Fibroblast of upper back skin (primary cell): ENCODE measurements at regions not wholly inside any gene's neighbourhood (a gene's known extent, or its start where the extent isn't known, plus 50 kb on each side); places are given as distances from the start of the nearest gene placed in this dataset.

Experiments
- DNase-seq: peaks from one replicate; pipeline ENCODE4 v3.0.0-alpha.2; 2013

DNA sequence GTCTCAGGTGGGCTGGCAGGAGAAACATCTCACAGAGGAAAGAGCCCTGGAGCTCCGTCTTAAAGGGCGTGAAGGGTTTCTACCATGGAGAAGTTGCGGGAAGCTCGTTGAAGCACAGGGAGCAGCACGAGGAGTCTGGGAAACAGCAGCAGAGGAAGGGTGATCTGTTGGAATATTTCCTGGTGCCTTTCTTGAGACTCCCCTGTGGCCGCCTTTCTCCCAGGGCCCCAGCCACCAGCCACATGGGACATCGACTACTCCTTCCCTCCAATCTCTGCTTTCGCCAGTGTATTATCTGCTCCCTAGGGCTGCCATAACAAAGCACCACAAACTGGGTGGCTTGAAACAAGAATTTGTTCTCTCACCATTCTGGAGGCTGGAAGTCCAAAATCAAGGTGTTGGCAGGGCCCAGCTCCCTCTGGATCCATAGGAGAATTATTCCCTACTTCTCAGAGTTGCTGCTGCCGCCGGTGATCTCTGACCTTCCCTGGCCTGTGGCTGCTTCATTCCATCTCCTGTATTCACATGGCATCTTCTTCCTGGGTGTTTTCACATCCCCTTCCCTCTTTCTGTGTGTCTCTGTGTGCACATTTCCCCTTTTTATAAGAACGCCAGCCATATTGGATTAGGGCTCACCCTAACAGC is 152.8 kb upstream of the GSC start:
- no peak for DNase-seq

DNA sequence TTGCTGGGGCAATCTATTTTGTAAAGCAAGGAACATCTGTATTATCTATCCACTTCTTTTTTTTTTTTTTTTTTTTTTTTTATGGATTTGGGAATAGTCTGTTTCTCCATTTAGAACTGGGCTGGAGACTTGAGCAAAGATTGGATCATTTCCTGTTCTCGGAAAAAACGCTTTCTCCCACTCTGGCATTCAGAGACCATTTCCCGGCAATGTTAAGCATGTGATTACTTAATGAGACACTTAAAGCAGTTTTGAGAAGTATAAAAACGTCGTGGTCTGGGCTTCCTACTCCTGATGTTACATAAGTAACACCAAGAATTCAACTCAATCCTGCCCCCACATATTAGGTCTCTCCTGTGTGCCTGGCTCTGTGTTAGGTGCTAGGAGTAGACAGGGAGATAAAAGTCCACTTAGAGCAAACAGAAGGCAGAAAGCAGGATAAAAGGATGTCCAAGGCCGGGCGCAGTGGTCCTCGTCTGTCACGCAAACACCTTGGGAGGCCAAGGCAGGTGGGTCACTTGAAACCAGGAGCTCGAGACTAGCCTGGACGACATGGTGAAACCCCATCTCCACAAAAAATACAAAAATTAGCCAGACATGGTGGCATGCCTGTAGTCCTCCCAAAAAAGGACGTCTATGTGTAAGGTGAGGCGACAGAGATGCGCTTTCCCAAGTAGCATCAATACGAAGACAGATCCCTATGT is 152.1 kb upstream of the GSC start:
- DNase-seq = peak; percentile 52

DNA sequence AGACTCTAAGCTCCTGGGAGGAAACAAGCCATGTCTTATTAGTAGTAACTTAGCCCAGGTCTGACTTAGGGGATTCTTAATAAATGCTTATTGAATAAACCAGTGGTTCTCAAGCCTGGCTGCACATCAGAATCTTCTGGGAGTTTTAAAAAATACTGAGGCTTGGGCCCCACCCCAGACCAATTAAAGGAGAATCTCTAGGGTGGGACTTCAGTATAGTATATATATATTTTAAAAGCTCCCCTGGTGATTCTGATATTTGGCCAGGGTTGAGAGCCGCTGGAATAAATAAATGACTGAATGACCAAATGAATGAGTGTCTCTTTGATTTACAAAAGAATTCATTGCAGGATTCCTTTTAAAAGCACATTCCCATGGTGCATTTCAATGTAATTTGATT is 151.5 kb upstream of the GSC start:
- peak; percentile 28 for DNase-seq

DNA sequence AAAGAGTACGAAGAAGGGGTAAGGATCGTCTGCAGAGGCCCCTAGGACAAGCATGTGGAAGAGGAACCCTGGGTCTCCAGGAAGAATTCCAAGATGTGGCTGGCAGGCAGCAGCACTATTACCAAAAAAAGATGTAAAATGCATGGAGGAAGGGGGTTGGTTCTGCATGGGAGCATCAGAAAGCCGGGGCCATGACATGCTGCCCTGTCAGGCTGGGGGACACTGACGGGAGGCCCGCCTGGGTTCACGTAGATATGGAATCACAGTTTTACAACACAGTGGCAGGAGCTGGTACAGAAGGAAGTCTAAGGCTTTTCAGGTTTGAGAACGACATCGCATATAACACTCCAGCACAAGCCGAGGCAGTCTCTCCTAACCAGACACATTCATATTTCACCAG is 150.0 kb upstream of the GSC start:
- no peak for DNase-seq

DNA sequence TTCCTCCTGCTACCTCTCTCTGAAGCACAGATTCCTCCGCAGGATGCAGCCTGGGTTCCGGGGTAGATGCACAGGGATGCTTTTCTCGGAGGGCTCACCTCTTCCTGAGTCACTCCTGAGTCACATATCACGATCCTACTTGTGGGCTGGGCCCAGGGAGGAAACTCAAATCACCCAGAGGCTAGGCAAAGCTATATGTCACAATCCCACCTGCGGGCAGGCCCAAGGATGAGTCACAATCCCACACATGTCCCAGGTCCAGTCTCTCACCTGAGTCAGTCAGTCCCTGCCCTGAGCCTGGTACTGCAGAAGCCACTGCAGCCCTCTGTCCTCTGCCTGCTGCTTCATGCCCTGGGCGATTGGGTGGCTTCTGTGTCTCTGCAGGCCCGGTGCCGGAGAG is 149.0 kb upstream of the GSC start:
- no peak for DNase-seq

DNA sequence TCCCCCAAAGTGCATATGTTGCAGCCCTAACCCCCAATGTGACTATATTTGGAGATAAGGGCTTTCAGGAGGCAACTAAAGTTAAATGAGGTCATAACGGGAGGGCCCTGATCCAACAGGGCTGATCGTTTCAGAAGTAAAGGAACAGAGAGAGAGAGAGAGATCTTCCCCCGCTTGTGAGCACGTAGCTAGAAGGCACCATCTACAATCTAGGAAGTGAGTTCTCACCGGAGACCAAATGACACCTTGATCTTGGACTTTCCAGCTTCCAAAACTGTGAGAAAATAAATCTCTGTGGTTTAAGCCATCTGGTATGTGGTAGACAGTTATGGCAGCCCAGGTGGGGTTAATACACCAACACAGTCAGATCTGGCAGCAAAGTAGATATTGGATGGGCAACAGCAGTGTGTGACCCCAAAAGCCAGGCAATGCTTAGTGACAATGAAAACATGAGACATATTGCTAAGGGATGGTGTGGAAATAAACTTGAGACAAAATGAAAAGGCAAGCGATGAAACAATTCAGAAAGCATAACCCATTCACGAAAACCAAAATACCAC is 147.2 kb upstream of the GSC start:
- DNase-seq = no peak

DNA sequence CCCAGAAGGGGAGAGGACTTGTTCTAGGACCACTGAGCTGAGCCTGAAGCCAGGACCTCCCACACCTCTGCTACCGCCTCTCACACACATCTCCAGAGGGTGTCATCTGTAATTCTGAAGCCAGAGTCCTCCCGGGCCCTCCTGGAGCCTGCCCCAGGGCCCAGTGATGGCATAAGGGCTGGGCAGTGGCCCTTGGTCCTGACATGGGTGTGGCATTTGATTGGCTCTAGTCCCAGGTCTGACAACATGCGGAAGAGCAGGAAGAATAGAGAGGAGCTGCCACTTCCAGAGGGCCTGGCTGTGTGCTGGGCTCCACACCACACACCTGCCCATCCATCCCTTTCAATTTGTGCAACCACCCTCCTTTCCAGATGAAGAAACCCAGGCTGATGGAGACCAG is 144.3 kb upstream of the GSC start:
- no peak for DNase-seq

DNA sequence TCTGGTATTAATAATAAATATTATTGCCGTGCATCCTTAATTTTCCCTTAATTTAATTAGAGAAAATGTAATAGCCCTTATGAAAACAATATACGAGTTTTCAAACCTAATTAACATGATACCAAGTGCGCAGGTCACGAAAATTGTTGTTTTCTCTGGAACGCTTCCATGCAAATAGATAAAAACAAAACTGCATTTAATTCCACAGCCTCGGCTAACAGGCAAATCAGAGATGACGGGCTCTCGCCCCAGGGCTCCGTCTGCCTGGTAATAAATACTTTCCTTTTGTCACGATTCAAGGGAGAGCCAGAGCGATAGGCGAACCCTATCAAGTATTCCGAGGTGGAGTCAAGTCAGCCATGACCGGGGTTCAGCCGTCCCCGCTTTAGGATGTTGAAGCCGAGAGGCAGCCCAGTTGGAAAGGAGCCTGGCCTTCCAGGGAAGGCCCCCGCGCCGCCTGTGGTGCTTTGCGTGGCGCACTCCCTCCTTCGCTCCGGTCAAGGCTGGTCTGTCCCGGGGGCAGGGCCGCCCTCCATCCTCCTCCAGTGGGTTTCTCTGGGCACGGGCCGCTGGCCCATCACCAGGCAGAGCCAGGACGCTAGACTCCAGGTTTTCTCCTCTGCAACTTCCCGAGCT is 137.8 kb upstream of the GSC start:
- no peak for DNase-seq

DNA sequence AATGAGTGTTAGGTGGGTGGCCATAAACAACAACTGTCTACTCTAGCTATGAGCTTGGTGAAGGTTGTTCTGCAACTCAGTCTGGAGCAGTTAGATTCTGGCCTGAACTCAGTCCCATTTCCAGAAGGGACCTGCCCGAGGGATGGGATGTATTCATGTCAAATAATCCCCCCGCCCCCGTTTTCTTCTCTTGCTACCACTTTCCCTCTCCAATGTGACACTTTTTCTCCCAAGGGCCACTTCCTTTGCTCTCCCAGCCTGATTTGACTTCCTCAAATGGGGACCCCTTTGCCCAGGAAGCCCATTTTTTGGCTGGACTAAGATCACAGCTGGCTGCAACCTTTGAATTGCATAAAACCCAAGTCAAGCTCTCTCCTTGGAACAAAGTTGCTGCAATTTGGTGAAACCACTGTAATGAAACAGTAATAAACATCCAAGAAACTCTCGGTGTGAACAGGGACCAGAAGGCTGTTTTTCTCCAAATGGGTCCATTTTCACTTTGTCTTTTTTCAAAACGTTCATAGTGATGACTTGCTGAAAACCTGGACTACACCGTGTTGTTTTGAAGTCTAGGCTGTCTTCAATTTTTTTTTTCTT is 137.2 kb upstream of the GSC start:
- DNase-seq = no peak

DNA sequence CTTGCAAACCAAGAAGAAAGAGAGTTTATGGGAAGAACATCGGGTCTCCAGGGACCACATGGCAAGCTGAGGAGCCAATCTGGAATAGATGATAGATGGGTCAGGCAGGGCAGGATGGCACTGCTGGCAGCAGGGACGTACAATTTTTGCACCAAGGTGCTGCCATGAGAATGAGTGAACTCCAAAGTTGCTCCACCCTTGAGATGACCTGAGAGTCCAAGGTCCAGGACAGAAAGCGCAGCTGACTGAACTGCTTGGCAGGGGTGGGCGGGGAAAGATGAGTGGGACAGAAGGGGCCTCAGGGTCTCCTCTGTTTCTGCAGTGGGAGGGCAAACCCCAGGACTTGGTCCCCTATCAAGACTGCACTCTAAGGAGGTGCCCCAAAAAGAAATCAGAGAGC is 136.7 kb upstream of the GSC start:
- no peak for DNase-seq

DNA sequence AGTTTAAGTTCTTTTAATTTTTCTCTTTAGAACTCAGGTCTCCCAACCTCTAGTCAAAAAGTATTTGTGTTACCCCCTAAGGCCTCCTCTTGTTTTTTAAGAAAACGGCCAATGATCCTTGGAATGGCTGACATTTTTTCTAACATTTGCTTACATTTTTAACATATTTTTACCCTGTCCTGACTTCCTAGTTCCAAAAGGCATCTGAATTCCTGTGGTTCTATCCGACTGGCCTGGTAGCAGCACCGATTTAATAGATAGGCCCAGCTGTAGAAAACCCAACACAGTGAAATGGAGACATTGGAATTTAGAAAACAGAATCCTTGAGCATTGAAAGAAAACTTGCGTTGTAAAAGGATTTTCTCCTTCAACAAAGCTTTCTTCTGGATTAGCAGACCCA is 134.7 kb upstream of the GSC start:
- DNase-seq = peak; percentile 87

DNA sequence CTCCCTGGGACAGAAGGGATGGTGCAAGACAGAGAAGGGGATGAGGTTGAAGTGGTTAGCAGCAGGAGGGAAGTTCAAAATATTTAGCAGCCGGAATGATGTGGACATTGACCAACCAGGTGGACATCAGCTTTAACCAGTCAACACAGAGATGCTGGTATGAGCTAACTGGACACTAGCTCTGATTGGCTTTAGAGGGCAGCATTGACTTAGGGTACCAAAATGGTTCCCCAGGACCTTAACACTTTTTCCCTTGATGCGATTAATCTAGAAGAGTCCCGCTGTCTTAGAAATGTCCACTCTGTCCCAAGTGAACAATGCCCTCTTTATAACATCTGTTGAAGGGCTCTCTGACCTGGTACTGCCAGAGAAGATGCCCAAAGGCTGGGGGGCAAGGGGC is 134.0 kb upstream of the GSC start:
- DNase-seq = no peak

DNA sequence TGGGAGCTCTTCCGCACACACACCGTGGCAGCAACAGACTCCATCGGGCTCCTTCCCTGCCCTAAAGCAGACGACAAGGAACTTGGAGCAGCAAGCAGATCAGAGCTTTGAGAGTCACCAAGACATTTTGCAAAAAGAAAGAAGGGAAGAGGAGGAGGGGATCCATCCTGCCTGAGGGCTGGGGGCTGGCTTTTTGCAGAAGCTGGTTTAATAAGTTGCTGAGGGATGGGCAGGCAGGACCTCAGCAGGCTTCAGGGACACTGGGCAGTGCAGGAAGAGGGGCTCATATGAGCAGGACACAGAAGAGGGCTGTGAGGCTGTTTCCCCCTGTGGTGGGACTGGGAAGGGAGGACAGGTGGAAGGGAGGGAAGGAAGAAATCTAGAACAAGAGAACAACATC is 133.4 kb upstream of the GSC start:
- DNase-seq = no peak

DNA sequence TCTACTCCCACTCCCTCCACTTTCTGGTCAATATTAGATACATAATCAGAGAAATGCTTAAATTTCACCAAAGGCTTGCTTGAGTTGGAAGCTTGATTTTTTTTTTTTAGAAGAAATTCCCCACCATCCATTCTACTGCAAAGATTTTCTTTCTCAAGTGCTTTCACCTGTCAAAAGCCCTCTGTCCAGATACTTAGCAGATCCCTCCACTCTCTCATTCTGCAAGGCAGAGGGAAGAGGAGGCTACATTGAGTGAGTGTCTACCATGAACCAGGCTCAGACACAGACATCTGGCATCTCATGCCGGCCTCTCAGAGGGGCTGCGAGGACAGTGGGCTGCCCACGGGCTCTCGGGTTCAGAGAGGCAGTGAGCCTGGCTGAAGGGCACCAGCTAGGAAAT is 127.6 kb upstream of the GSC start:
- DNase-seq = no peak

DNA sequence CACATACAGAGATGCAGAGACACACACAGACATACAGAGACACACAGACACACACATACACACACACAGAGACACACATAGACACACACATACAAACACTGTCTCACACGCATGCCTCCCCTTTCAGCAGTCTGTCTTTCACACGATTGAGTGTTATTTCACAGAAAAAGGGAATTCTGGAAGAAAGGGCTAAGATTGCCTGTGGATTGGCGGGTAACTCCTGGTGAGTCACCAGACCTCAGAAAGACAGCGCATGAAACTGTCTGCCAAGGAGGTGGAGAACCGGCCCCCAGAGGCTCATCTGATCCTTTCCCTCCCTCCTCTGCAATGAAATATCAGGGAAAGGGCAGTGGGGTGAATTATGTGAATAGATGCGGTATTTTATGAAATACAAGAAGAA is 127.2 kb upstream of the GSC start:
- DNase-seq = peak; percentile 89

DNA sequence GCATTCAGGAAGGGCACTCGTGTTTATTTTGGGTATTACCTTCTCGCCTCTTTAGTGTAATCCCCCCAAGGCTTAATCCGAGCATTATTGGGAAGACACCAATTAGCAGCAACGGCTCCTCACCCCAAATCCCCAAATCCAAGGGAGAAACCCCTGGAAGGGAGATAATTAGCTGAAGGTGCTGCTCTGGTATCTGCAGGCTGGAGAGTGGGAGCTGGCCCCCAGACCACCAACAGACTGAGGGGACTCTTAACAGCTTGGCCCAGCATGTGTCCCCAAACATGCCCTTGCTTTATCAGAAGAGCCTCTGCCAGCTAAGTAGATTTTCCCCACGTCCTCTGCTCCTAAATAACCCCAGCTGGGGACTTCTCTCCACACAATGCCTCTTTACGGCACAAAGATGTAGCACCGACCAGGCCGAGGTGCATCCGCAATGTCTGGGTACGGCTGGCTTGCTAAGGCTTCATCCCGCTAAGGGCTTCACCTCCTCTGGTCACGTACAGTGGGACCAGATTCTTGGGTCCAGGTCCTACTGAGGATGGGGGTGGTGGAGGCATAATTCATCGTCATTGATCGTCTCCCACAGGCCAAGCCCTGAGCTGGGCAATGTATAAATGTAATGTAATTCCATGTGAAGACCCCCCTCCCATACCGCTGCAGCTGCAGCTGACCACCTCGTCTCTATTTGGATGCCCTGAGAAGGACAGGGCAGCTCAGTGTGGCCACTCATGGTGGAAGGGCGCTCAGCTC is 123.7 kb upstream of the GSC start:
- DNase-seq = no peak

DNA sequence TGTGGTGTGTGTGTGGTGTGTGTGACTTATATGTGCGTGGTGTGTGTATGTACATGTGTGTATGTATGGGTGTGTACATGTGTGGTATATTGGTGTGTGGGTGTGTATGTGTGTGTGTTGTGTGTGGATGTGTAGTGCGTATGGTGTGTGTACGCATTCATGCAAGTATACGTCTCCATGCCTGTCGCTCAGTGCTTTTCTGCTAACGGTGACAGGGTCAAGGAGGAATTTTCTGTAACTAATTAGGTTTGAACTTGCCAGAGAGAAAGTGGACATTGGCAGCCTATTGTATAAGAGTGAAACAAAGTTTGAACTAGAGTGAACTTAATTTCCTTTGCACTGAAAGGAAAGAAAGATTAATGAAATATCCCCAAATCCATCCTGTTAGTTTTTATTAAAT is 120.9 kb upstream of the GSC start:
- no peak for DNase-seq

DNA sequence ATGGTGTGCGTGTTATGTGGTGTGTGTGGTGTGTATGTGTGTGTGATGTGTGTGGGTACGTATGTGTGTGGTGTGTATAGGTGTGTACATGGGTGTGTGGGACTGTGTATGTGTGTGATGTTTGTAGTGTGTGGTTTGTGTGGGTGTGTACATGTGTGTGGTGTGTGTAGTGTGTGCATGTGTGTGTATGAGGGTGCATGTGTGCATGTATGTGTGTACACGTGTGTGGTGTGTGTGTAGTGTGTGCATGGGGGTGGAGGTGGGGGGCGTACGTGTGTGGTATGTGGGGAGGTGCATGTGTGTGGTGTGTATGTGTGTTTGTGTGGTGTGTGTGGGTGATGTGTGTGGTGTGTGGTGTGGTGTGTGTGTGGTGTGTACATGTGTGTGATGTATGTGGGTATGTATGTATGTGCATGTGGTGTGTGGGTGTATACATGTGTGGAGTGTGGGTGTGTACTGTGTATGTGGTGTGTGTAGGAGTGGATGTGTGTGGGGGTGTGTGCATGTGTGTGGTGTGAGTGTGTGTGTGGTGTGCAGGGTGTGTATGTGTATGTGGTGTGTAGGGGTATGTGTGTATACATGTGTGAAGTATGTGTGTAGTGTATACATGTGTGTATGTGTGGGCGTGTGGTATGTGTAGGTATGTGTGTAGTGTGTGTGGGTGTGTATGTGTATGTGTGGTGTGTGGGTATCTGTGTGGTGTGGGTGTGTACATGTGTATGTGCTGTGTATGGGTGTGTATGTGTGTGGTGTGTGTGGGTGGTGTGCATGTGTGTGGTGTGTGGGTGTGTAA is 119.8 kb upstream of the GSC start:
- no peak for DNase-seq

DNA sequence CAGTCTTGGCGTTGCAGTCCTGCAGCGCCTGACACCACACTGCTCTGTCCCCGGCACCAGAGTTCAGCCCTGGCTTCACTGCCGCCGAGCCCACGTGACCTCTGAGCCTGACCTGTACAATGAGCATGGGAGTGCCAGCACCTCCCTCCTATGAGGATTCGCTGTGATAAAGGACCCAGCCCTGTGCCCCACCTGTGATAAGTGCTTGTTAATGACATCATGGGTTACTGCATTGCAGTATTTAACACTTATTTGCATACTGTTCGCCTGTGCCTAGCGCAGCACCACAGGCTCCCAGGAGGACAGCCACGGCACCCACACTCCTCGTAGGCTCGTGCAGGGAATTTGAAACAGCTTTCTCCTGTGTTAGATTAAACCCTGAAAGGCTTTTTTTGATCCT is 118.2 kb upstream of the GSC start:
- no peak for DNase-seq

DNA sequence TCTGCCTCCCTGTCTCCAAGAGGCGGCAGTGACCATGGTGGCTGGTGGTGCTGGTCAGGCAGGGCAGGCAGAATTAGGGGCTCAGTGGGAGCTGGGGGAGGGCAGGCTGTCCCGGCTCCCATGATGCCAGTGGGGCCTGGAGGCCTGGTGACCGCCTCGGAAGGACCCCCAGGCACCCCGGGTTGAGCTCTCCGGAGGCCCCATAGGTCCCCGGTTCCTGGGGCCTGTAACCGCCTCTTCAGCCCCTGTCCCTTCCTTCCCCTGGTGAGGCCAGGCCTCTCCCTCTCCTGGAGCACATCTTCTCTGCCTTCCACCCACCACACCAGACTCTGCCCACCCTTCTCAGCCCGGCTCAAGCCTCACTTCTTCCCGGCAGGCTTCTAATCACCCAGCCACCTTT is 117.7 kb upstream of the GSC start:
- no peak for DNase-seq

DNA sequence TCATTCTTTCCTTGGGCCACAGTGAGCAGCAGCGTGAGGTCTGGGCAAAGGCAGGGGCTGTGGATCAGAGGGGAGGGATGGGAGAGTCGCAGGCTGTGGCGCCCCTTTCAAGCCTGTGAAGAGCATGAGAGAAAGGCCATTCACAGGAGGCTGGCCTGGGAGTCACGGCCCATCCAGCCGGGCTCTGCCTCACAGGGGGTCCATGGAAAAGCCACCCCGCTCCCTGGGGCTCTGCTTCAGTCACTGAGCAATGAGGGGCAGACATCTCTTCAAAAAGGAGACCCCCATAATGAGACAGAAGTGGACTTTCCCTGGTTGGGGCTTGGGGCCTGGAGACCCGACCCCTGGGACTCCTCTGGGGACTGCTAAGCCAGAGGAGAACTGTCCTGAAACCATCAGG is 117.0 kb upstream of the GSC start:
- no peak for DNase-seq

DNA sequence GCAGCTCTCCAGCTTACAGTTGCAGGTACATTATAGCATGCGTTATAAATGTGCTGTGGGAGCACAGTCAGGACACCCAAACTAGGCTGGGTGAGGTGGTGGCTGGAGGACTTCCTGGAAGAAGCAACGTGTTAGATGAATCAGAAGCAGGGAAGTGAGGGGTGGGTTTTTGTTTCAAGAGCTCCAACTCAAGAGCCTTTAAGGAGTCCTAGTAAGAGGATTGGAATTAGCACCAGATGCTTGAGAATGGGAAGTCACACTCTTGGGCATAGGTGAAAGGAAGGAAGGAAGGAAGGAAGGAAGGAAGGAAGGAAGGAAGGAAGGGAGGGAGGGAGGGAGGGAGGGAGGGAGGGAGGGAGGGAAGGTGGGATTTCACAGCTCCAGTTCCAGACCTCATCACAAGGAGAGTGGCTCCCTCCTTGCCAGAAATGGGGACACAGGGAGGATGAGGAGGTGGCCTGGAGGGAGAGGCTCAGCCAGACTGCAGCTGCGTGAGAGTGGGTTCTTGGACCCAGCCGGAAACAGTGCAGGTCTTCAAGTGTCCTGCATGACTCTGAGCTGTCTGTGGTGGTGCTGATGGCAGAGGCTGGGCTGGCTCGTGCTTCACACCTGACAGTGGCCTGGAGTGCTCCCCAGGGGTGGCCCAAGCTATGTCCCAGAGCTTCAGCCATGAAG is 115.7 kb upstream of the GSC start:
- no peak for DNase-seq
